ENCODE measurements at regions not wholly inside any gene's neighbourhood (a gene's known extent, or its start where the extent isn't known, plus 50 kb on each side); places are given as distances from the start of the nearest gene placed in this dataset.

- no peak for TF ChIP-seq RCOR1 (IDR thresholded peaks at IDR 0.05; ENCODE audit: low read depth, low read length)
- no peak for TF ChIP-seq CTCF (IDR thresholded peaks at IDR 0.05)
- no peak for TF ChIP-seq HDAC2 (IDR thresholded peaks at IDR 0.05)
- TF ChIP-seq BCL3 (IDR thresholded peaks at IDR 0.05), result no peak
- no peak for TF ChIP-seq REST (IDR thresholded peaks at IDR 0.05)
- TF ChIP-seq POLR2A (IDR thresholded peaks at IDR 0.05; ENCODE audit: low read length), result no peak
- no peak for TF ChIP-seq KDM1A (IDR thresholded peaks at IDR 0.05; ENCODE audit: low read depth)
- TF ChIP-seq MYC (IDR thresholded peaks at IDR 0.05; ENCODE audit: borderline replicate concordance, low read length), result no peak
- no peak for TF ChIP-seq TP53 (CRISPR knock-in tag; IDR thresholded peaks at IDR 0.05)
- no peak for TF ChIP-seq BHLHE40 (IDR thresholded peaks at IDR 0.05; ENCODE audit: low read depth, low read length)
- no peak for TF ChIP-seq EP300 (IDR thresholded peaks at IDR 0.05)
- no peak for TF ChIP-seq CEBPB (IDR thresholded peaks at IDR 0.05)
- TF ChIP-seq POLR2AphosphoS2 (conservative IDR thresholded peaks at IDR 0.05; ENCODE audit: low read length), result no peak
Measured at GRCh38 chr11:129264114-129264513, 72.0 kb upstream of the ARHGAP32 start.
